ENCODE measurements at regions not wholly inside any gene's neighbourhood (a gene's known extent, or its start where the extent isn't known, plus 50 kb on each side); places are given as distances from the start of the nearest gene placed in this dataset.

GRCh38 chr5:53357439-53357838 lies 123.0 kb upstream of the FST start:
- 78% methylated on average over 4 of the region's 4 CpGs for WGBS (ENCODE audit: insufficient coverage, low coverage, low lambda C conversion rate, missing lambda C conversion rate)
- DNase-seq: no peak
- intact Hi-C loops (cut with DNase I): no loop called here

DNA sequence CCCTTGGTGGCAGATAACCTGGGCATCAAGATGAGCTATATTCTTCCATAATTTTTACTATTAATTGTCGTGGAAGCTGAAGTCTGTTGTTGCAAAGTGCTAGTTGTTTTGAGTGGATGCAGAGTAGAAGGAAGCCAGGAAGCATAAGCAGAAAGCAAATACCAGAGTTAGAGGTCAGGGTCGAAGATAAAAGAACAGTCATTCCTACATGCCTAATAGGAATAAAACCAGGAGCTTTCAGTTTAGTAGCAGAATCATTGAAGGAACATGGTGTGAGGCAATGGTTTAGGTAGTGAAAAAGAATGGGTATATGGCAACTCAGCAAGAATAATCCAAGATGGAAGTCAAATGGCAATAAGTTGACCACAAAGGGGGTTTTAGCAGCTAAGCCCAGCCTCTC lies 121.6 kb upstream of the FST start:
- ATAC-seq: no peak
- Histone ChIP-seq H3K36me3 (no peaks in the 10 kb centered on the region), H3K27me3 (no peaks in the 10 kb centered on the region), H3K4me1 (no peaks in the 10 kb centered on the region), H3K9me3 (no peaks in the 10 kb centered on the region), H3K27ac (no peak overlapping the region), H3K4me3 (no peak overlapping the region)
- 24% methylated on average over 2 of the region's 2 CpGs for WGBS (ENCODE audit: insufficient coverage, low coverage, low lambda C conversion rate, missing lambda C conversion rate)
- no peak for DNase-seq
- intact Hi-C loops (cut with DNase I): no loop called here
- TF ChIP-seq CTCF (IDR thresholded peaks at IDR 0.05) (no peak), POLR2A (IDR thresholded peaks at IDR 0.05) (no peak)

More at GRCh38 chr5:53357439-53357838, 123.0 kb upstream of the FST start:
- ATAC-seq: no peak
- H3K36me3 ChIP-seq: no peaks in the 10 kb centered on the region
- no peaks in the 10 kb centered on the region for H3K9me3 ChIP-seq
- H3K4me3 ChIP-seq: no peak overlapping the region
- H3K27ac ChIP-seq: no peak overlapping the region
- no peaks in the 10 kb centered on the region for H3K4me1 ChIP-seq
- H3K27me3 ChIP-seq: no peaks in the 10 kb centered on the region
- TF ChIP-seq POLR2A (IDR thresholded peaks at IDR 0.05): no peak
- TF ChIP-seq CTCF (IDR thresholded peaks at IDR 0.05): no peak

- Histone ChIP-seq H3K9me3 (no peaks in the 10 kb centered on the region), H3K4me1 (no peaks in the 10 kb centered on the region), H3K27me3 (no peaks in the 10 kb centered on the region), H3K36me3 (no peaks in the 10 kb centered on the region), H3K4me3 (no peak overlapping the region), H3K27ac (no peak overlapping the region)
- DNase-seq (no peak), ATAC-seq (no peak)
- TF ChIP-seq POLR2A (IDR thresholded peaks at IDR 0.05): no peak
- no peak for TF ChIP-seq CTCF (IDR thresholded peaks at IDR 0.05)
- intact Hi-C loops (cut with DNase I): no loop called here
- WGBS (ENCODE audit: insufficient coverage, low coverage, low lambda C conversion rate, missing lambda C conversion rate): 48% methylated on average over 4 of the region's 4 CpGs
These were observed 120.4 kb upstream of the FST start for GRCh38 chr5:53359916-53360517.

DNA sequence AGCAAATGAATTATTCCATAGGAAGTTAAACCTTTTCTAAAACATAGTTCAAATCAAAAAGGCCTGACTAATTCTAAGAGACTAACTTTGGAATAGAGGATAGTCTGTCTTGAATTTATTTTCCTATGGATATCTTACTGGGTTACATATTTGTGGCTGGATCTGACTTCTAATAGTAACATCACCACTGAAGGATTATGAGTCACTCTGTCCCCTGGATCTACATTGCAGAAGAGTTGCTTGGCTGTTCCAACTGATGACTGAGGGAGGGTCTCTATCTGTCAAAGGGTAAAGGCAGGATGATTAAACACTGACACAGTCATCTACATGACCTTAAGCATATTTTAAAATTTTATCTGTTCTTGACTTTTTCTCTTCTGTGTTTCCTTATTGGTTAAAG lies 119.6 kb upstream of the FST start:
- Histone ChIP-seq H3K4me3 (no peak overlapping the region), H3K9me3 (no peaks in the 10 kb centered on the region), H3K27me3 (no peaks in the 10 kb centered on the region), H3K27ac (no peak overlapping the region), H3K36me3 (no peaks in the 10 kb centered on the region), H3K4me1 (no peaks in the 10 kb centered on the region)
- intact Hi-C loops (cut with DNase I): no loop called here
- DNase-seq (no peak), ATAC-seq (no peak)
- TF ChIP-seq POLR2A (IDR thresholded peaks at IDR 0.05) (no peak), CTCF (IDR thresholded peaks at IDR 0.05) (no peak)

- intact Hi-C loops (cut with DNase I): no loop called here
- no peak for ATAC-seq
- H3K27me3 ChIP-seq: no peaks in the 10 kb centered on the region
- no peaks in the 10 kb centered on the region for H3K4me1 ChIP-seq
- WGBS (ENCODE audit: insufficient coverage, low coverage, low lambda C conversion rate, missing lambda C conversion rate): 67% methylated on average over 4 of the region's 4 CpGs
- H3K36me3 ChIP-seq: no peaks in the 10 kb centered on the region
- H3K9me3 ChIP-seq: no peaks in the 10 kb centered on the region
- DNase-seq: no peak
- H3K4me3 ChIP-seq: no peak overlapping the region
- H3K27ac ChIP-seq: no peak overlapping the region
- TF ChIP-seq POLR2A (IDR thresholded peaks at IDR 0.05): no peak
- no peak for TF ChIP-seq CTCF (IDR thresholded peaks at IDR 0.05)
These were observed 118.7 kb upstream of the FST start for GRCh38 chr5:53361708-53362107.

All from right lobe of liver (tissue), 6 donors.